Testis (tissue), 2 donors: ENCODE measurements at regions not wholly inside any gene's neighbourhood (a gene's known extent, or its start where the extent isn't known, plus 50 kb on each side); places are given as distances from the start of the nearest gene placed in this dataset.

Experiments
- POLR2A ChIP-seq: fragments of 450-650 bp; IDR thresholded peaks from one replicate; pipeline ENCODE4 v1.6.1; 2017; ENCODE audit warnings: antibody characterized with exemption, mild to moderate bottlenecking, moderate library complexity
- TF ChIP-seq, protein P1 (sequence below), 3 experiments: fragments of 450-650 bp in 2 of 3; fragments of 200-600 bp in 1 of 3; sonication (generic) in 1 of 3; IDR thresholded peaks; one replicate each; pipeline ENCODE4 v1.5.1; 2016 to 2019; ENCODE audit warnings: antibody characterized with exemption in 3 of 3, mild to moderate bottlenecking in 2 of 3, moderate library complexity in 1 of 3

DNA sequence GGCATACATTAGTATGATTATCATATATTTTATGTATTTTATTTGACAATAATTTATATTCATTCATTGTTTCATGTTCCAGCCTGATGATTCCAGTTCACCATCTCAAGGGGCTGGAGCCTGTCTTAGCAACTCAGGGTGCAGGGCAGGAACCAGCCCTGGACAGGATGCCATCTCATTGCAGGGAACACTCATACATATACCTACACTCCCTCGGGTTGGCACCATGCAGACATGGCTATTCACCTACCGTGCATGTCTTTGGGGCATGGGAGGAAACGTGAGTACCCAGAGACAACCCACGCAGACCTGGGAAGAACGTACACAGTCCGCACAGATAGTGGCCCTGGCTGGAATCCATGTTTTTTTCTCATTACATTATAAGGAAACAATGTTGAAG lies 151.0 kb upstream of the ZNF536 start:
- no peak for TF ChIP-seq POLR2A
- TF ChIP-seq, protein P1, sequence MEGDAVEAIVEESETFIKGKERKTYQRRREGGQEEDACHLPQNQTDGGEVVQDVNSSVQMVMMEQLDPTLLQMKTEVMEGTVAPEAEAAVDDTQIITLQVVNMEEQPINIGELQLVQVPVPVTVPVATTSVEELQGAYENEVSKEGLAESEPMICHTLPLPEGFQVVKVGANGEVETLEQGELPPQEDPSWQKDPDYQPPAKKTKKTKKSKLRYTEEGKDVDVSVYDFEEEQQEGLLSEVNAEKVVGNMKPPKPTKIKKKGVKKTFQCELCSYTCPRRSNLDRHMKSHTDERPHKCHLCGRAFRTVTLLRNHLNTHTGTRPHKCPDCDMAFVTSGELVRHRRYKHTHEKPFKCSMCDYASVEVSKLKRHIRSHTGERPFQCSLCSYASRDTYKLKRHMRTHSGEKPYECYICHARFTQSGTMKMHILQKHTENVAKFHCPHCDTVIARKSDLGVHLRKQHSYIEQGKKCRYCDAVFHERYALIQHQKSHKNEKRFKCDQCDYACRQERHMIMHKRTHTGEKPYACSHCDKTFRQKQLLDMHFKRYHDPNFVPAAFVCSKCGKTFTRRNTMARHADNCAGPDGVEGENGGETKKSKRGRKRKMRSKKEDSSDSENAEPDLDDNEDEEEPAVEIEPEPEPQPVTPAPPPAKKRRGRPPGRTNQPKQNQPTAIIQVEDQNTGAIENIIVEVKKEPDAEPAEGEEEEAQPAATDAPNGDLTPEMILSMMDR (IDR thresholded peaks at IDR 0.05) = no peak
